ENCODE measurements at regions not wholly inside any gene's neighbourhood (a gene's known extent, or its start where the extent isn't known, plus 50 kb on each side); places are given as distances from the start of the nearest gene placed in this dataset.

DNA sequence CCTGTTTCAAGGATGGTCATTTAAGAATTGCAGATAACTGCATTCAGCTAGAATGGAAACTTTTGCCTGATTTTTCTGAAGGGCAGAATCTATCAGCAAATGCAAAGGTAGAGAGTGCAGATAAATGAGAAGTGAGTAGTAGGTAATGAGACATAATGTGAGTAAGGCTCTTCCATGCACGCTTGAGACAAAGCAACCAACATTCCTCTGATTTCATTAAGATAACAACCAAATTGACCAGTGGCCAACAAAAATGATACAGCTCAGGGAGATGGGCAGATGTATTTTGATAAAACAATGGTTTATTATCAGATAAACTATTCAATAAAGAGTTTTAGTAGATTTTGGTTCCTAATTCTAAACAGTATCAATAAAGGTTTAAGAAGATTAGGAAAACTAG, 404.4 kb upstream of the PBX1 start:
- peaks cover 3% of the 10 kb centered on the region for H3K9me3 ChIP-seq (ENCODE audit: low read depth, low read length, poor library complexity, severe bottlenecking)
- TF ChIP-seq, protein P1, sequence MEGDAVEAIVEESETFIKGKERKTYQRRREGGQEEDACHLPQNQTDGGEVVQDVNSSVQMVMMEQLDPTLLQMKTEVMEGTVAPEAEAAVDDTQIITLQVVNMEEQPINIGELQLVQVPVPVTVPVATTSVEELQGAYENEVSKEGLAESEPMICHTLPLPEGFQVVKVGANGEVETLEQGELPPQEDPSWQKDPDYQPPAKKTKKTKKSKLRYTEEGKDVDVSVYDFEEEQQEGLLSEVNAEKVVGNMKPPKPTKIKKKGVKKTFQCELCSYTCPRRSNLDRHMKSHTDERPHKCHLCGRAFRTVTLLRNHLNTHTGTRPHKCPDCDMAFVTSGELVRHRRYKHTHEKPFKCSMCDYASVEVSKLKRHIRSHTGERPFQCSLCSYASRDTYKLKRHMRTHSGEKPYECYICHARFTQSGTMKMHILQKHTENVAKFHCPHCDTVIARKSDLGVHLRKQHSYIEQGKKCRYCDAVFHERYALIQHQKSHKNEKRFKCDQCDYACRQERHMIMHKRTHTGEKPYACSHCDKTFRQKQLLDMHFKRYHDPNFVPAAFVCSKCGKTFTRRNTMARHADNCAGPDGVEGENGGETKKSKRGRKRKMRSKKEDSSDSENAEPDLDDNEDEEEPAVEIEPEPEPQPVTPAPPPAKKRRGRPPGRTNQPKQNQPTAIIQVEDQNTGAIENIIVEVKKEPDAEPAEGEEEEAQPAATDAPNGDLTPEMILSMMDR (conservative IDR thresholded peaks at IDR 0.05; ENCODE audit: low read depth, low read length): no peak
- no peak for TF ChIP-seq EZH2 (IDR thresholded peaks at IDR 0.05; ENCODE audit: borderline replicate concordance, low read depth, low read length, poor library complexity, severe bottlenecking)
- H3K4me1 ChIP-seq (ENCODE audit: insufficient read depth, low read length, poor library complexity, severe bottlenecking): peaks cover 32% of the 10 kb centered on the region
- no peaks in the 10 kb centered on the region for H3K36me3 ChIP-seq (ENCODE audit: insufficient read depth, low read length, poor library complexity, severe bottlenecking)
- no peaks in the 10 kb centered on the region for H3K27me3 ChIP-seq (replicated peaks; ENCODE audit: insufficient read depth, low read depth, low read length, poor library complexity)
- H3K27ac ChIP-seq (ENCODE audit: low read depth, low read length, poor library complexity, severe bottlenecking): peak overlapping the region; percentile 88
- ChIA-PET POLR2A (ENCODE audit: low non-redundant PET) (interaction anchor here (0.6 kb wide), 1 partner anchor 678 kb away, joined by 4 read pairs; no protein-coding TSS in a partner anchor), CTCF (interaction anchor here (0.5 kb wide), 1 partner anchor 115 kb away, joined by 3 read pairs; no protein-coding TSS in a partner anchor)
- BruUV-seq (replicated peaks): no TSS peak
- intact Hi-C loops (cut with micrococcal nuclease; ENCODE audit: unreplicated experiment): loop anchor here (10.0 kb wide), 1 partner anchor 630 kb away; no protein-coding TSS in a partner anchor
- no peak for DNase-seq (ENCODE audit: low spot score)
- no peak overlapping the region for H3K4me3 ChIP-seq (ENCODE audit: low read depth, low read length, poor library complexity, severe bottlenecking)

DNA sequence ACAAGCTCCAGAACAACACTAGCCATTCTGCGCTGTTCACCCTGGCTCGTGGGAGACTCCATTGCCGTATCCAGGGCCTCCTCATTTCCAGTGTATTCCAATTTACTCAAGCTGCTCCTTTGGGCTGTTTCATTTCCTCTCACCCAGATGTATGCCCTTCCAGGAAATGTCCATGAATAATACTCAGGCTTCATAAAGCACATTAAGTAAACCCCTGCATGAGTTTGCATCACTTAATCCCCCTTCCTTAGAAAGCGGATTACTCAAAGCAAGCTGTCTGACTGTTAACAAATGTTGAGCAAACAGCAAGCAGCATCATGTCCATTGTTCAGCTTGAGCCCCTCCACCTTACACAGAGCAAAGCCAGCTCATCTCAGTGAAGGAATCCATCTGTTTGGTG, 403.6 kb upstream of the PBX1 start:
- BruUV-seq (replicated peaks): no TSS peak
- intact Hi-C loops (cut with micrococcal nuclease; ENCODE audit: unreplicated experiment): loop anchor here (10.0 kb wide), 1 partner anchor 629 kb away; no protein-coding TSS in a partner anchor
- peak; percentile 93 for DNase-seq (ENCODE audit: low spot score)
- peaks cover 3% of the 10 kb centered on the region for H3K9me3 ChIP-seq (ENCODE audit: low read depth, low read length, poor library complexity, severe bottlenecking)
- H3K27me3 ChIP-seq (replicated peaks; ENCODE audit: insufficient read depth, low read depth, low read length, poor library complexity): no peaks in the 10 kb centered on the region
- TF ChIP-seq, protein P1 (conservative IDR thresholded peaks at IDR 0.05; ENCODE audit: low read depth, low read length): no peak
- no peak for TF ChIP-seq EZH2 (IDR thresholded peaks at IDR 0.05; ENCODE audit: borderline replicate concordance, low read depth, low read length, poor library complexity, severe bottlenecking)
- peaks cover 32% of the 10 kb centered on the region for H3K4me1 ChIP-seq (ENCODE audit: insufficient read depth, low read length, poor library complexity, severe bottlenecking)
- H3K27ac ChIP-seq (ENCODE audit: low read depth, low read length, poor library complexity, severe bottlenecking): peak overlapping the region; percentile 88
- no peak overlapping the region for H3K4me3 ChIP-seq (ENCODE audit: low read depth, low read length, poor library complexity, severe bottlenecking)
- POLR2A ChIA-PET (ENCODE audit: low non-redundant PET): interaction anchor here (0.6 kb wide), 2 partner anchors 638 to 797 kb away, joined by 3 to 4 read pairs; no protein-coding TSS in a partner anchor
- no peaks in the 10 kb centered on the region for H3K36me3 ChIP-seq (ENCODE audit: insufficient read depth, low read length, poor library complexity, severe bottlenecking)
- CTCF ChIA-PET: interaction anchor here (0.7 kb wide), 1 partner anchor 642 kb away, joined by 5 read pairs; no protein-coding TSS in a partner anchor

DNA sequence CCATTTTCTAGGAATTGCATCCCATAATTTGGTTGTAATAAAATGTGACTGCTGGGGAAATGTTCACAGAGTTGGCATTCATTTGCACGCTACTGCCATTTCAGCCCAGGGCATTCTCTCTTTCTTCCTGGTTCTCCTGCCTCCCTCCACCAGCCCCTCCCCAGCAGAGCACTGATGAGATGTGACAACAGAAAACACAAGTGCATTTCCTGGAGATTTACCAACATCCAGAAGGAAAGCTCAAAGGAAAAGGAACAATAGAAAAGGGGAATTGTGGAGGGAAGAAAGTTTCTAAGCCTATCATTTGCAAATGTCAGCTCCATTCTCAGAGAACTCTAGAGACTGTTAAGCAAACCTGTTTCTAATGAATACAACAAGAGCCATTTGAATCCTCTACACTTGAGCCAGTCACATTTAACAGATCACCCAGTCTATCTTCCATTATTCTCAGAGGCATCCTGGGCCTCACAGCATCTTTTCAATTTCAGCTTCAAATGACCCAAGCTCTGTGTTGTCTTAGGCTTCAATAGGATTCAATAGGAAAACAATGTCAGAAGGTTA, 395.6 kb upstream of the PBX1 start:
- intact Hi-C loops (cut with micrococcal nuclease; ENCODE audit: unreplicated experiment): no loop called here

More for the DNA sequence above, 395.6 kb upstream of the PBX1 start:
- CTCF ChIA-PET: no interaction called here
- Histone ChIP-seq H3K36me3 (ENCODE audit: insufficient read depth, low read length, poor library complexity, severe bottlenecking) (no peaks in the 10 kb centered on the region), H3K27ac (ENCODE audit: low read depth, low read length, poor library complexity, severe bottlenecking) (no peak overlapping the region), H3K27me3 (replicated peaks; ENCODE audit: insufficient read depth, low read depth, low read length, poor library complexity) (no peaks in the 10 kb centered on the region), H3K9me3 (ENCODE audit: low read depth, low read length, poor library complexity, severe bottlenecking) (peaks cover 3% of the 10 kb centered on the region), H3K4me1 (ENCODE audit: insufficient read depth, low read length, poor library complexity, severe bottlenecking) (no peaks in the 10 kb centered on the region), H3K4me3 (ENCODE audit: low read depth, low read length, poor library complexity, severe bottlenecking) (no peak overlapping the region)
- POLR2A ChIA-PET (ENCODE audit: low non-redundant PET): no interaction called here
- no TSS peak for BruUV-seq (replicated peaks)
- TF ChIP-seq, protein P1 (conservative IDR thresholded peaks at IDR 0.05; ENCODE audit: low read depth, low read length): no peak
- no peak for TF ChIP-seq EZH2 (IDR thresholded peaks at IDR 0.05; ENCODE audit: borderline replicate concordance, low read depth, low read length, poor library complexity, severe bottlenecking)
- DNase-seq (ENCODE audit: low spot score): no peak
